HG03469 (cell line): ENCODE measurements at regions not wholly inside any gene's neighbourhood (a gene's known extent, or its start where the extent isn't known, plus 50 kb on each side); places are given as distances from the start of the nearest gene placed in this dataset.

ENCODE experiments used
- ATAC-seq: cut with Tn5 transposase; IDR thresholded peaks from one replicate; pipeline ENCODE4 v1.9.1; 2021; ENCODE audit warnings: mild to moderate bottlenecking, moderate library complexity, moderate number of reproducible peaks; ENCODE audit not compliant: unreplicated experiment

DNA sequence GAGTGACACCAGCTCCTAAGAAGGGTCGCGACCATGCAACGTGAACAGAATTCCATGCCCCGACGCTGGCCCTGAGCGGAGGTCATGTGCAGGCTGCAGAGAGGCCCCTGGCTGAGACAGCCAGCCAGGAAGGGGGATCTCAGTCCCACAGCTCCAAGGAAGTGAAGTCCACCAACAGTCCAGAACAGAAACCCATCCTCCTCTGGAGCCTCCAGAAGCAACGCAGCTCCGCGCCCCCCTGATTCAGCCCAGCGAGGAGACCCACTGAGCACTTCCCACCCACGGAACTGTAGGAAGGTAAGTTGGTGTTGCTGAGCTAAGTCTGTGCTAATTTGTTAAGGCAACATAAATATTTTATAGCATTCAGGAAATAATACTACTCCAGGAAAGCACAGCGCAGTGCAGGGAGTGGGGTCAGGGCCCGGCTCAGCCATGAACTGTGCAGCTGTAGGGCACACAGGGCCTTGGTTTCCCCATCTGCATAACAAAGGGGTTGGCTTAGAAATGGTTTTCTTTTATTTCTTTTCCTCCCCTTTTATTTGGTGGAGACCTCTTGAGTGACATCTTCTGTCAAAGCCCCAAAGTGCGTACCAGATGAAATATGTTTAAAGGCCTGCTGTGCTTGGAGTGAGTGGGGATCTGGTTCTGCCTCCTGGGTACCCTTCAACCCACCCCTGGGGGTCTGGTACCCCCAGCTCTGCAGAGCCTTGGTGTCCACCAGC is 241.1 kb upstream of the PMEPA1 start:
- ATAC-seq: no peak

DNA sequence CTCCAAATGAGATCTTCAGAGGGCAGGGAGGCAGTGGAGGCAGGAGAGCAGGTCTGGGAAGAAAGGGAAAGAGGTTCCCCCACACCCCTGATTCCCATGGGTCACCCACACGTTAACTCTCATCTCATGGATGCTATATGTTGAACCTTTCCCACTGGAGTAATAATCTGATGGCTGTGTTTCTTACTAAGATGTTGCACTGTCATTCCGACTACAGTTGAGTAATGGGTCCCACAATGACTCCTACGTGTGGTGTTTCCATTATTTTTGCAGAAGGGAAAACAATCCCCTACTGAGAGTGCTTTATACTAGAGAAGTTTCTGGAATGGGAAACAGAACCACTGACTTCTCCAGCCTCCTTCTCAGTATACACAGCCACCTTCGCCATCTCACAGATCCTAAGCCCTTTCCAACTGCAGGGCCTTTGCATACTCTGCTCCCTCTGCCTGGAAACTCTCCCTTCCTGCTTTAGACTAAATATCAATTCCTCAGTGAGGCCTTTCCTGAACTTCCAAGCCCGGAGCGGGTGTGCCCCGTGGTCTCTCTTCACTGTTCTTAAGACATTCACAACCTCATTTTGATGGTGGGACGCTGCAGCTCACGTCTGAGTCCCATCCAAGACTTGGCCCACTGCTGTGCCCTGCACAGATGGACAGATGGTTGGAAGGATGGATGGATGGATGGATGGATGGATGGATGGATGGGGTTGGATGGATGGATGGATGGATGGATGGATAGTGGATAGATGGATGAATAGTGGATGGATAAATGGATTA is 238.6 kb upstream of the PMEPA1 start:
- ATAC-seq: no peak

DNA sequence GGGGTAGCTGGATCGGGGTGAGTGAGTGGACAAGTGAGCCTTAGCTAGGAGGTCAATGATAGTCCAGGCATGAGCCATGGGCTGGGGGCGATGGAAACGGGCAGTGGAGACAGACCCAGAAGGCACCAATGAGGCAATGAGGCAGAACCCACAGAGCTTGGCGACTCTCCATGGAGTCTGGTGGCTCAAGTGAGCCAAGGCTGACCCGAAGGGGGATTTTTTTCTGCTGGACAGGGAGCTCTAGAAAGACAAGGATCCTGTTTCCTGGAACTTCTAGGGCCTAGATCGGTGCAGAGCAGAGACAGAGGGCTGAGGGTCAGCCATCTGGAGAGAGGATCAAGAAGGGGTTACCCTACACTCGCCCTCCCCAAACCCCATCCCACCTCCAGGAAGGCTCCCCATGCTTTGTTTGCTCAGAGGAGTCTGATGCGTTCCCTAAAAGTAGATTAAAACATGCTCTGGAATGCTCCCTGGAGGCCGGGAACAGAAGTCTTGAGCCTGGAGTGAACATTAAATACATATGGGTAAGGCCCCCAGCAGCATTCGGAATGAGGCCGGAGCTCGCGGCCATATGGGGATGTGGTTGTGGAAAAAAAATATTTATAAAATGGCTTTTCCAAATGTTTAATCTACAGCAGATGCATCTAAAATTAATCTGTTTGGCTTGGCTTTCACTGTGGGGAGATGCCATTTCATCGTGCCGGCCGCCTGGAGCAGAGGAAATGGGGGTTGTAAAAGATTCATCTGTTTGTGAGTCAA is 237.8 kb upstream of the PMEPA1 start:
- no peak for ATAC-seq

DNA sequence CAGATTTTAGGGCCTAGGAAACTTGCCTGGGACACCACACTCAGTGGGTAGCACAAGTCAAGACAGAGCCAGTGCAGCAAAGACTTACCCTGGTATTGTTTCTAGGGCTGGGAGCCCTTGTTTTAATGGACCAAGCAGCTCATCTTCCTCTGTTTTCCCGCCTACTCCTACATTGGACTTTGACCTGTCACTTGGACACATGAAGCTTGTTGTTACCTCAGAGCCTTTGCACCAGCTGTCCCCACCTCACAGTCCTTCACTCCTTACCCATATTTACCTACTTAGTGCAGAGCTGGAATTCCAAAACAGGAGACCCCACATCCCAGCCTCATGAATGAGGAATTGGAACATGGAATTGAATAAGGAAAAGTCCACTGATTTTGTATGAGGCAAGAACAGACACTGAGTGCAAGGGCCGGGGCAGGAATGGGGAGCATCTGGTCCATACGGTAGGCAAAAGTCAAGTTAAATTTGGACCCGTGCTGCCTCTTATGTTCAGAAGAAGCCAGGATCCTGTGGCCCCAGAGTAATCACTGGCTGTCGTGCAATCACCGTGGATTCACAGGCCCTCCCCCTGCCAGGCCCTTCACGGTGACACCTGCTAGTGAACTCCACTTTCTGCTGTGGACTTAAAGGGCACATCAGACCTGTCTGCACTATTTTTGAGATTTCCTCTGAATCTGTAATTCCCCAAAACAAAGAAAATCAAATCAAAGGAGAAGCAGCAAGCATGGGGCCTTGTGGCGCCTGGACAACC is 236.9 kb upstream of the PMEPA1 start:
- no peak for ATAC-seq

DNA sequence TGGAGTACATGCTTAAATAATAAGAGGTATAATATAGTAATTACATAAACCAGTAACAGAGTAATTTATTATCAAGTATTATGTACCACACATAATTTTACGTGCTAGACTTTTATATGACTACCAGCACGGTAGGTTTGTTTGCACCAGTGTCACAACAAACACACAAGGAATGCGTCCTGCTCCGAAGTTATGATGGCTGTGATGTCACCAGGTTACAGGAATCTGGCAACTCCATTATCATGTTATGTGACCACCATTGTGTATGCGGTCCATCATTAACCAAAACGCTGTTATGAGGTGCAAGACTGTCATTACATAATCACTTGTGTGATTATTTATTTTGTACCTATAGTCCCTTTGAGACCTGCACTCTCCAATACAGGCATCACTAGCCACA is 235.2 kb upstream of the PMEPA1 start:
- ATAC-seq: no peak

DNA sequence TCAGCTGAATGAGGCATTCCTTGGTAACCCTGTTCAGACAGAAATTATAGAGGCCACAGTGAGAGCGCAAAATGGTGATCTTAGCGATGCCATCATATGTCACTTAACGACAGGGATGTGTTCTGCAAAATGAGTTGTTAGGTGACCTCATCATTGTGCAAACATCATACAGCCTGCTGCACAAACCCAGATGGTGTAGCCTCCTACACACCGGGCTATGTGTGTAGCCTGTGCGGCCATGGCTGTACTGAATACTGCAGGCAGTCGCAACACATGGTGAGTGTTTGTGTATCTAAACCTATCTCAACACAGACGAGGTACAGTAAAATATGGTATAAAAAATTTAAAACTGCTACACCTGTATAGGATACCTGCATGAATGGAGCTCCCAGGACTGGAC is 234.1 kb upstream of the PMEPA1 start:
- ATAC-seq: no peak

DNA sequence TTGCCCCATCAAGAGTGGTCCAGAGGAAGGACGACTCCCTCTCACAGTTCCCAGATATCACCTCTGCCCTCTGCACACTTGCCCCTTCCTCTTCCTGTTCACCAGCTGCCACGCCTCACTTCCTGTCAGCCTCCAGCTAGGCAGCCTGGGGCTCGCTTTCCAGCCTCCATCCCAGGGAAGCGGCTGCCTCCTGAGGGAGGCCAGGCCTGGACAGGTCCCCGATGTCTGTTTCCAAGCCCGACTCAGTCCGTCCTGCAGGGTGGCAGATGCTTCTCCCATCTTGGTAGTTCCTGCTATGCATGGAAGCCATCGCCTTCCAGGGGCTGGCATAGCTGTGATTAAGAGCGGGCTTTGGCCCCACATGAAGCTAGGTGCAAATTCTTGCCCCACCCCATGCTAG is 233.5 kb upstream of the PMEPA1 start:
- ATAC-seq: no peak

DNA sequence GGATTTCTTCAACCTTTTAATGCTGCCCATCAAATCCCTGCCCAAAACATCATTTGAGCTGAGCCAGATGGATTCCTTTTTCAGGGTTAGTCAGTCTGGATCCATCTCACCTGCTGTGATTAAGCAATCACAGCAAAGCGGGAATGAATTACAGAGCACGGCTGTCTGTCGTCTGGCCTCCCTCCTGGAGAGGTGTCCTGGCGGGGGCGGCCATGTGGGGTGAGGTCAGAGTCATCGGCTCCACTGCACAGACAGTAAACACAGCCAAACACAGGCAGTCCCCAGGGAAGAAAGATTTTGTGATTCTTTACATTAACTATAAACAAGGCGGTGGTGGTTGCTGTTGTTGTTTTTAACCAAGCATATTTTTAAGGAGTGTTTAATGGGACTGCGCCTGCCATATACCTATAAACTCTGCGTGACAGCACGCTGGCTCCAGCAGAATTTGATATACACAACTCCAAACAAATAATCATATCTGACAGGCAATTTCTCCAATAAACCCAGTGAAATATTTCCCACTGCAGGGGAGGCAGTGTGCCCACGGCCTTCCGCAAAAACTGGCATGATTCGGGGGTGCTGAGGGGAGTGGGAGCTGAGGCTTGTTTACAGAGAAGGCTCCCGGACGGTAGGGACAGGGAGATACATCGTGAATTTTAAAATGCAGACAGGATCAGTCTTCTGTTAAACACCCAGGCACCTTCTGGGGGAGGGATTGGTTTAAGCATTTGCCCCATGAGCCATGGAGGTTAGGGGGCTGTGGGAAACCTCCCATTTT is 232.0 kb upstream of the PMEPA1 start:
- ATAC-seq: no peak

DNA sequence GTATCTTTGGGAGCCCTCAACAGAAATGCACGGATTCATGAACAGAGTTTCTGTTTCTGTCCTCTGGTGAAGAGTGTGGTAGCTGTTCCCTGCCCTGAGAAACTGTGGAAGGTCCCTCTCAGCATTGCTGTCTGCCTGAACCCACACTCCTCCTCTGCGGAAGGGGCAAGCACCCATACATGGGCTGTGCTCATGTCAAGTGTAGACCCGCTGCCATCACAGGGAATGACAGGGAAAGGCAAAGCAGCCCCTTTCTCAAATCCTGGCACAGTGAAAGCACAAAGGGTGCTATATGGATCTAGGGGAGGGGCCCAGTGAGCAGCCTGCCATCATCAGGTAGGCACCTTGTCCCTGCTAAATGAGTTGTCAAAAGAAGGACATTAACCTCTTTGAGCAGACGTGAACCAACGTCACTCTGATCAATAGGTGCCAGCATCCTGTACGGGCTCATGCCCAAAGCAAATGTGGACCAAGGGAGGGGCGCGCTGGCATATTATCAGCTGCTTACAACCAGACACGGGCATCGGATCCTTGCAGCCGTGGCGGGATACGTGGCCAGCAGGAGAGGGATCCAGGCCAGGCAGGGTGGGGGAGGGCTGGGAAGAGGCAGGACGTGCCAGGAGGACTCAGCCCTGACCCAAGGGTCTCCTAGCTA is 231.2 kb upstream of the PMEPA1 start:
- no peak for ATAC-seq

DNA sequence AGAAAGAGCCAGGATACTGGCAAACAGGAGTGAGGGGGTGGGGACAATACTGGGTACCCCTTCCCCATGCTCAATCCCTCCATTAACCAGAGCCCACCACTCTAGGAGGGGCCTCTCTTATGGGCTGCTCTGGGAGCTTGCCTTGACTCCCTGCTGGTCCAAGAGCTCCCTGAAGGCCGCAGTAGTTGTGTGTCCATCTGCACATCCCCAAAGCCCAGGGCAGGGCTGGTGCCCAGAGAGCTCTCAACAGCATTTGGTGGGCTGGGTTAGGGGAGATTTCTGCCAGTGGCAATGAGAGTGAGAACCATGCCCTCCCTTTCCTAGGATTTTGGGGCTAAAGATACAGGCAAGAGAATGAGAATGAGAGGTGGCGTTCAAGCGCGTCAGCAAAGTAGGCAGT is 230.6 kb upstream of the PMEPA1 start:
- ATAC-seq: no peak

DNA sequence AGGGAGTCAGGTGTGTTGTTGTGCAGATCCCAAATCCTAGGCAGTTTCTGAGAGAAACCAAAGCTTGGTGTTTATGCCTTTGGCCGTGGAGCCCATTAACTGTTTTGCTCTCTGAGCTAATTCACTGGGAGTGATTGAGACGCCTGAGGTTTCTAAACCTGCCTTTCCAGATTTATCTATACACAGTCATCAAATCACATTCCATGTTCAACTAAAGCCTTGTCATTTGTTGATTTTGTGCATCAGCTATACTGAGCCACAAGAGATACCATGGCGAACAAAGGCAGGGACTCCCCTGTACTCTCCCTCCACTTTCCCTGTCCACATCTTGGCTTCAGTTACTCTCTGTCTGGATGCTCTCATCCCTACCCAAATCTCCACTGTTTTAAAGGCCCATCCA is 229.7 kb upstream of the PMEPA1 start:
- ATAC-seq: no peak

DNA sequence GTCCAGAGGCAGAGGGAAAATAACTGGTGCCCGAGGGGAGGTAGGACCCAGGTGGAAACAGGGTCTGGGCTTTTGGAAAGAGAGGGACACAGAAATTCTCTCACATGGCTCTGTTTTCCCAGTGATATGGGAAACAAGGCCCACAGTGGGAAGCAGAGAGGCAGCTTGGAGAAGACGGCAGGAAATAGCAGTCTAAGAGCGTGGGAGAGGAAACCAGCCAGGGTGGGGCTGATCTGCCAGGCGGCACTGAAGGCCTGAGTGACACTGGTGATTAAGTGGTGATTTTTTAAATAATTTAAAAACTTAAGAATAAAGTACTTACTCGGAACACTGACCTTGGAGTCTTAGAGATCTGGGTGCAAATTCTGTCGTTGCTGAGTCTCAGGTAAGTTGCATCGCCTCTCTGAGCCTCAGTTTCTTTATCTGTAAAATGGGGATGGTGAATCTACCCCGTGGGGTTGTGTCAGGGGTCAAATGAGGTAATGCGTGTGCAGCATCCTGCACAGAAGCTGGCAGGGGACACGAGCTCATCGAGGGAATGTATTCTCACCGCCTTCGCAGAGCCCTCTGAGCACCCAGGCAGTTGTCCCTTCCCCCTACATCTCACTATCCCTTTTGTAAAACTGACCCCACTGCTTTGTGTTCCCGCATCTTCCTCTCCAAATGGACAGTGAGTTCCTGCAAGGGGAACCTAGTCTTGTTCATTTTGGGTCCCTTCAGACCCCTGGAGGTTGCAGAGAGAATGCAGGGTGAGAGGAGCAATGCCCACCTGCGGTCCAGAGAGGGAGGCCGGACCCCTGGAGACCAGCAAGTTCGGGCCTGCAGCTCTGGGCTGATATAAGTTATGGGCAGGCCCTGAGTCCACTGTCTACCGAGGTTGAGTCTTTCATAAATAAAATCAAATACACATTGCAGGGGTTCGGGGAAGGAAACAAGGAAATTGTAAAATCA is 228.6 kb upstream of the PMEPA1 start:
- ATAC-seq: no peak

DNA sequence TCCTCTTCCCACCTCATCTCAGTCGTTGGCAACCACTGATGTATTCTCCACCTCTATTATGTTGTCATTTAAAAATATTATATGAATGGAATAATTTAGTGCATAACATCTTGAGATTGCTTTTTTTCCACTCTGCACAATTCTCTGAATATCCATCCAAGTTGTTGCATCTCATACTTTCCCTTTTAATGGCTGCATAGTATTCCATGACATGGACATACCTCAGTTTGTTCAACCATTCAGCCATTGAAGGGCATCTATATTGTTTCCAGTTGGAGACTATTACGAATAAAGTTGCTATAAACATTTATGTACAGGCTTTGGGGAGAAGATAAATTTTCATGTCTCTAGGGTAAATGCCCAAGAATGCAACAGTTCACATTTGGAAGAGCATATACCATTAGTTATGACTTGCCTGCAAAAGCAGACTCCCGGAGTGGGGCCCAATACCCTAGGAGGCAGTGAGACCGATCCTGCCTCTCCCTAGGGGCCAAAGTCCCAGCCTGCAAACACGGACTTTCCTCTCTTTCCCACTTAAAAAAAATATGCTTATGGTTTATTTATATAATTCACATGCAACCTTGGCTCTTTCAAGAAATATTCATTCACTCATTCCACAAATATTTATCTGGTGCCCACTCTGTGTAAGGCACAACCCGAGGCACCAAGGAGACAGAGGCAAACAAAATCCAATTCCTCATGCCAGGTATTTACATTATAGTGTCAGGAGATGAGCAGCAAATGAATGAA is 227.0 kb upstream of the PMEPA1 start:
- ATAC-seq: no peak

DNA sequence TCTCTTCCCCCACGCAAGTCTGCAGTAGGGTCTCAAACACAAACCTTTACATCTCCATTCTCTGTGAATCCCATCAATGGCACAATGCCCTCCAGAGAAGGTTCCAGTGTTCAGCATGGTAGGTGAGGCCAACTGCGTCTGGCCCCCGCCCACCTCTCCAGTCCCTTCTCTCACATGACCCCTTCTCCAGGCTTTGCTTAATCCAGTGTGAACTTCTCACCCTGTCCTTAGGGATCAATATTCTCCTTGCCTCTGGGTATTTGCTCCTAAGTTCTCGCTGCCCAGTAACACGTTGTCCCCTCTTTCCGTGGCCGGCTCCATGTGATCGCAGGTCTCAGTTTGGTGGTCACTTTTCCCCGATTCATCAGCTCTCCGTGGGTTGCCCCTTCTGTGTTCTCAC is 225.1 kb upstream of the PMEPA1 start:
- no peak for ATAC-seq

DNA sequence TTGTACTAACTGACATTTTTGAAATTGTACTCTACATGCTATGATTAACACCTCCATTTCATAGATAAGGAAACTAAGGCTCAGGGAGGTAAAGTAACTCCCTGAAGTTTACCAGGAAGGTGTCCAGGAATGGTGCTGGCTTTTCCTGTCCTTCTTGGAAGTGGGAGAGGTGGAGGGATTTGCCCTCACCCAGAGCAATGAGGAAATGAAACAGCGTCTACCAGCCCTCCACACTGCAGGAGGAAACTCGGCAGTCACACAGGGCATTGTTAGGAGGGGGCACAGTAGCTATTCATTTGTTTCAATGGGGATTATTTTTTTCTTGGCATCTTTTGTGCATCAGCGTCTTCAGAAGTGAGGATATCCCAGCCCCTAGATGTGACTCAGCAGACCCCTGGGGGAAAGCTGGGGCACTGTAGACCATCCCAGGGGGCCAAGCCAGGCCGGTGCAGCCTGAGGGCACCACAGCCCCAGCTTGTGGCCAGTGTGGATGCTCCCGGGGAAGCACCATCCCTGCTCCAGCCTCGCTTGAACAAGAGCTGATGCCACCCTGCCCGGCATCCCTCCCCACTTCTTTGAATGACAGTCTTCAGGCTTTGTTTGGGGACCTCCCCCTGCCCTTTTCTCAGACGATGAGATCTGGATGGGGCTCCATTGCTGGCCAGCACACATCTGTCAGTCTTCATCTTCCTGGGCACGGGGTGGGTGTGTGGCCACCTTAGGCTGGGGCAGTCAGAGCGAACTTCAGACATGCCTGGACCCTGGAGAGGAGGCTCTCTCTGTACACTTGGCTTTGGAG is 224.4 kb upstream of the PMEPA1 start:
- ATAC-seq: no peak

DNA sequence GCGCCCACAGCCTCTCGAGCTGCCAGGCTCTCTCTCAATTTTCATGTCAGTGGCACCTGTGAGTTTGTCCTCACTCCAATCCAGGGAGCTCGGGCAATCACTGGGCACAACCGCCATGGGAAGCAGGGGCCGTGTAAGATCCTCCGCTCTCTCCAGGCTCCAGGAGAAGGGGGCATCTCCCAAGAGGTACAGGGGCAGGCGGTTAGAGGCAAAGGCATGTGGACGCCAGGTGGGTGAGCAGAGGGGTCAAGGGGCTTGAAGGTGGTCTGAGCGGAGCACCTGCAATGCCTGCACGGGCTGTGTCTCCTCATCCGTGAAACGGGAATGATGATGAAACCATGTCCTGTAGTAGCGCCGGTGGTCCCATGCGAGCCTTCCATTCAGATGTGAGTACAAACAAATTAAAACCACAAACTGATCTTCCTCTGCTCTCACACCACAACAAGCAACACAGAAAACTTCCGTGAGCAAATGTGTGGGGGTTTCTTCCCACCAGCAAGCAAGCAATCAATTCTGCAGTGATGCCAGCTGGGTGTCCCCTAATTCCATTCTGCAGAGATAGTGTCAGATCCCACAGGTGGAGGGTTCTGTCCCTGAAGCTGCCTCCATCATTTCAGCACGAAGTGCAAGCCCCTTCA is 222.5 kb upstream of the PMEPA1 start:
- no peak for ATAC-seq

DNA sequence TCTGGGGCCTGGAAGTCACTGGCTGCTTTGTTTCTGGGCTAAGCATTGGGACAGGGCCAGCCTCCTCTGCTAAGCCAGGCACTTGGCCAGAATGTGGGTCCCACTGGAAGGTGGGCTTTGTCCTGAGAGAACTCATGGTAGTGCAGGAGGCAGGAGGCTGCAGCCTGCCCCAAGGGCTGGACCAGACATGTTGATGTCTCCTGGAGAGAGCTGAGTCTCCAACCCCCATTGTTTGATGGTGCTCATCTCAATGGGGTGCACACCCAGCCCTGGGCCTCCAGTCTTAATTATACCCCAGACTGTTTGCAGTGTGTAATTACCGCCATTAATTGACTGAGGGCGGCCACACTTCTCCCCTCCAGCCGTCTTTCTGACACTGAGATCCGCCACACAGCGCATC is 220.5 kb upstream of the PMEPA1 start:
- no peak for ATAC-seq
